CD4-positive, alpha-beta T cell (primary cell): ENCODE measurements at regions not wholly inside any gene's neighbourhood (a gene's known extent, or its start where the extent isn't known, plus 50 kb on each side); places are given as distances from the start of the nearest gene placed in this dataset.

Experiments
- ATAC-seq: fragments of 200-7000 bp; cut with Tn5 transposase; one replicate; pipeline ENCODE4 v1.10.0; 2022; ENCODE audit warnings: mild to moderate bottlenecking; ENCODE audit not compliant: poor library complexity
- CTCF ChIA-PET: fragments of 350-600 bp; sonication (Branson Sonifier 250); formaldehyde crosslinking; loops from one replicate; lab custom pipeline; 2021; ENCODE audit warnings: antibody characterized with exemption, inconsistent platforms; lab: Charles Lee
- POLR2A ChIA-PET: fragments of 350-600 bp; sonication (Branson Sonifier 250); formaldehyde crosslinking; loops from one replicate; lab custom pipeline; 2021; ENCODE audit warnings: antibody characterized with exemption, inconsistent platforms; lab: Charles Lee
- DNase-seq, 14 experiments: peaks; one replicate each; pipeline ENCODE4 v3.0.0-alpha.2; 2013 to 2020; ENCODE audit warnings: mixed read lengths in 2 of 14
- H3K27ac ChIP-seq, 2 donors: one replicate each; pipeline versions ENCODE4 v1.5.1 to v1.7.0; 2013; ENCODE audit warnings: low read length in 2 of 2, low read depth in 1 of 2, mild to moderate bottlenecking in 1 of 2
- H3K27me3 ChIP-seq, 2 experiments: 1 replicate in 1 of 2; 2 replicates in 1 of 2; pipeline versions ENCODE4 v1.6.1 to v1.7.0; 2013; ENCODE audit warnings: low read length in 2 of 2, control low read depth in 1 of 2, mild to moderate bottlenecking in 1 of 2, moderate library complexity in 1 of 2; ENCODE audit not compliant: insufficient read depth in 2 of 2, control insufficient read depth in 1 of 2
- H3K36me3 ChIP-seq: one replicate; pipeline ENCODE4 v1.6.1; 2013; ENCODE audit warnings: low read length, control low read depth; ENCODE audit not compliant: insufficient read depth
- H3K4me1 ChIP-seq: one replicate; pipeline ENCODE4 v1.6.1; 2013; ENCODE audit warnings: low read length, control low read depth; ENCODE audit not compliant: insufficient read depth
- H3K4me3 ChIP-seq: one replicate; pipeline ENCODE4 v1.5.1; 2013; ENCODE audit warnings: mild to moderate bottlenecking, low read length, moderate library complexity
- H3K9me3 ChIP-seq, 2 experiments: 1 replicate in 1 of 2; 2 replicates in 1 of 2; pipeline versions ENCODE4 v1.6.1 to v1.7.0; 2013; ENCODE audit warnings: low read length in 2 of 2, mild to moderate bottlenecking in 2 of 2, control low read depth in 1 of 2, moderate library complexity in 1 of 2; ENCODE audit not compliant: control insufficient read depth in 1 of 2, insufficient read depth in 1 of 2
- H3K27ac Mint-ChIP-seq: one replicate; pipeline ENCODE4 v1.8.0; 2020; ENCODE audit warnings: mixed read lengths
- H3K27me3 Mint-ChIP-seq: one replicate; pipeline ENCODE4 v1.8.0; 2021; ENCODE audit warnings: mixed read lengths
- H3K36me3 Mint-ChIP-seq: one replicate; pipeline ENCODE4 v1.8.0; 2021; ENCODE audit warnings: low read depth, mixed read lengths
- H3K4me1 Mint-ChIP-seq: one replicate; pipeline ENCODE4 v1.8.0; 2021; ENCODE audit warnings: low read depth, mixed read lengths
- H3K4me3 Mint-ChIP-seq: one replicate; pipeline ENCODE4 v1.8.0; 2020; ENCODE audit warnings: mild to moderate bottlenecking, mixed read lengths
- H3K9me3 Mint-ChIP-seq: one replicate; pipeline ENCODE4 v1.8.0; 2020; ENCODE audit warnings: mixed read lengths
- intact Hi-C, 2 experiments: fragments of 100-400 bp; cut with DNase I in 1 of 2; cut with micrococcal nuclease in 1 of 2; formaldehyde crosslinking; loops; one replicate each; pipeline versions ENCODE4 v1.15.1 to v1.9.0; 2023 to 2025; cut with DNase I, micrococcal nuclease
- TF ChIP-seq, protein P1 (sequence below): fragments of 200-600 bp; IDR thresholded peaks from one replicate; pipeline ENCODE4 v1.8.0; 2022; ENCODE audit warnings: antibody characterized with exemption, mild to moderate bottlenecking

DNA sequence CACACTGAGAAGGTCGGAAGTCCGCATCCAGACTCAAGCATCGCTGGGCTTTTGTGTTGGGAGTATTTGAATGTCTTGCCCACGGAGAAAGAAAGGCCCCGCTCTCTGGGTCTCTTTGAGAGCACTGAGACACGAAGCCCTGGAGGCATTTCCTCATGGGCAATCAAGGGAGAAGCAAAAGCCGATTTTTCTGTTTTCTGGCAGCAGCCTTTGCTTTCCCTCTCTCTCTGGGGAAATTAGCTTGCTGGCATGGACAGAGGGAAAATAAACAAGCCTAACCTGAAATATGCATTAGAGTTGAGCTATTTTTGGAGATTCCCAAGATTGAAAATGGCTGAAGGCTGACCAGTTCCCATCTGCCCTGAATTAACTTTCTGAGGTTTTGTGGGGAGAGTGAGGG lies 238.7 kb downstream of the HAPSTR1 start:
- peaks cover 8% of the 10 kb centered on the region for H3K27me3 Mint-ChIP-seq
- H3K9me3 ChIP-seq = no peaks in the 10 kb centered on the region
- no peak overlapping the region for H3K4me3 Mint-ChIP-seq
- ChIA-PET POLR2A (no interaction called here), CTCF (no interaction called here)
- TF ChIP-seq, protein P1, sequence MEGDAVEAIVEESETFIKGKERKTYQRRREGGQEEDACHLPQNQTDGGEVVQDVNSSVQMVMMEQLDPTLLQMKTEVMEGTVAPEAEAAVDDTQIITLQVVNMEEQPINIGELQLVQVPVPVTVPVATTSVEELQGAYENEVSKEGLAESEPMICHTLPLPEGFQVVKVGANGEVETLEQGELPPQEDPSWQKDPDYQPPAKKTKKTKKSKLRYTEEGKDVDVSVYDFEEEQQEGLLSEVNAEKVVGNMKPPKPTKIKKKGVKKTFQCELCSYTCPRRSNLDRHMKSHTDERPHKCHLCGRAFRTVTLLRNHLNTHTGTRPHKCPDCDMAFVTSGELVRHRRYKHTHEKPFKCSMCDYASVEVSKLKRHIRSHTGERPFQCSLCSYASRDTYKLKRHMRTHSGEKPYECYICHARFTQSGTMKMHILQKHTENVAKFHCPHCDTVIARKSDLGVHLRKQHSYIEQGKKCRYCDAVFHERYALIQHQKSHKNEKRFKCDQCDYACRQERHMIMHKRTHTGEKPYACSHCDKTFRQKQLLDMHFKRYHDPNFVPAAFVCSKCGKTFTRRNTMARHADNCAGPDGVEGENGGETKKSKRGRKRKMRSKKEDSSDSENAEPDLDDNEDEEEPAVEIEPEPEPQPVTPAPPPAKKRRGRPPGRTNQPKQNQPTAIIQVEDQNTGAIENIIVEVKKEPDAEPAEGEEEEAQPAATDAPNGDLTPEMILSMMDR = no peak
- no peak overlapping the region for H3K4me3 ChIP-seq
- H3K36me3 Mint-ChIP-seq = no peaks in the 10 kb centered on the region
- no peaks in the 10 kb centered on the region for H3K36me3 ChIP-seq
- H3K27ac Mint-ChIP-seq = no peak overlapping the region
- no peak for ATAC-seq
- peaks cover 4% of the 10 kb centered on the region for H3K9me3 Mint-ChIP-seq
- intact Hi-C loops = no loop called here
- no peaks in the 10 kb centered on the region for H3K4me1 Mint-ChIP-seq
- H3K27ac ChIP-seq = no peak overlapping the region
- DNase-seq = no peak
- no peaks in the 10 kb centered on the region for H3K4me1 ChIP-seq
- no peaks in the 10 kb centered on the region for H3K27me3 ChIP-seq

DNA sequence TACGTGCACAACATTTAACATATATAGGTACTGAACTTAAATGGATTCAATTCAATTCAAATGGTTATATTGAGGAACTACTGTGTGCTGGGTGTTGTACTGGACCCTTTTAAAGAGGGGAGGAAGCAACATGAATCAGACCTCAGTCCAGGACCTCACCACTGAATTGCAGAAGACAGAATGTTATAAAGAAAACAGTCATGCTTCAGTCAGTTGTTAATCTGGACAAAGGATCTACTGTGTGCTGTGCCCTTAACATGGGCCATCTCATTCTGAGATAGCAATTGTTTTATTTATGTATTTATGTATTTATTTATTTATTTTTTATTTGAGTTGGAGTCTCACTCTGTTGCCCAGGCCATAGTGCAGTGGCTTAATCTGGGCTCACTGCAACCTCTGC lies 240.1 kb downstream of the HAPSTR1 start:
- H3K9me3 ChIP-seq = no peaks in the 10 kb centered on the region
- no peaks in the 10 kb centered on the region for H3K36me3 ChIP-seq
- intact Hi-C loops = no loop called here
- TF ChIP-seq, protein P1 = no peak
- peaks cover 0 to 3% of the 10 kb centered on the region in 2 experiments for H3K27me3 ChIP-seq
- Mint-ChIP-seq H3K27me3 (peaks cover 17% of the 10 kb centered on the region), H3K4me1 (no peaks in the 10 kb centered on the region), H3K27ac (no peak overlapping the region), H3K36me3 (no peaks in the 10 kb centered on the region), H3K9me3 (peaks cover 4% of the 10 kb centered on the region), H3K4me3 (no peak overlapping the region)
- H3K4me3 ChIP-seq = no peak overlapping the region
- POLR2A ChIA-PET = no interaction called here
- no peaks in the 10 kb centered on the region for H3K4me1 ChIP-seq
- CTCF ChIA-PET = no interaction called here
- DNase-seq (no peak), ATAC-seq (no peak)
- H3K27ac ChIP-seq = no peak overlapping the region

DNA sequence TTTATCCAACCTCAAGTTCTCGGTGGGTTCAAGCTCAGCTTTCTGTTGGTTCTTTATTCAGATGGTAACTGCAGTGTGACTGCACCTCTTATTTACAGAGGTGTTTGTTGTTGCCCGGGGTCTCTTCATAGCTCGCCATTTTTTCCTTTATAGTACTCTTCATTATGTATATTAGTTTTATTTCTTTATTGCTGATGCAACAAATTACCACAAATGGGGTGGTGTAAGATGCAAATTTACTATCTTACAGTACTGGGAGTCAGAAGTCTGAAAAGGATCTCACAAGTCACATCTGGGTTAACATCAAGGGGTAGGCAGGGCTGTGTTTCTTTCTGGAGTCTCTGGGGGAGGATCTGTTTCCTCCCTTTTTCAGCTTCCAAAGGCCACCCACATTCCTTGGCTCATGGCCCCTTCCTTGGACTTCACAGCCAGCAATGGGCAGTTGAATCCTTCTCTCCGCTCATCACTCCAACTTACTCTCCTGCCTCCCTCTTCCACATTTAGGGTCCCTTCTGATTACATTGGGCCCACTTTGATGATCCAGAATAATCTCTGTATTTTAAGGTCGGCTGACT lies 241.2 kb downstream of the HAPSTR1 start:
- Histone ChIP-seq H3K9me3 (no peaks in the 10 kb centered on the region), H3K4me3 (no peak overlapping the region), H3K36me3 (no peaks in the 10 kb centered on the region), H3K27ac (no peak overlapping the region), H3K4me1 (no peaks in the 10 kb centered on the region), H3K27me3 (peaks cover 0 to 3% of the 10 kb centered on the region in 2 experiments)
- ChIA-PET POLR2A (no interaction called here), CTCF (no interaction called here)
- Mint-ChIP-seq H3K27me3 (peaks cover 22% of the 10 kb centered on the region), H3K4me3 (no peak overlapping the region), H3K36me3 (no peaks in the 10 kb centered on the region), H3K4me1 (no peaks in the 10 kb centered on the region), H3K9me3 (no peaks in the 10 kb centered on the region), H3K27ac (no peak overlapping the region)
- TF ChIP-seq, protein P1 = no peak
- intact Hi-C loops = no loop called here
- ATAC-seq (no peak), DNase-seq (no peak)
